NCI-H146 treated with DMSO at 0.1 percent for 48 hours (cell line): ENCODE measurements at regions not wholly inside any gene's neighbourhood (a gene's known extent, or its start where the extent isn't known, plus 50 kb on each side); places are given as distances from the start of the nearest gene placed in this dataset.

Source experiments
- DNase-seq: peaks from one replicate; lab custom pipeline; 2025; ENCODE audit not compliant: unreplicated experiment; lab: John Stamatoyannopoulos, UW

- DNase-seq = no peak
Measured at GRCh38 chr13:22049384-22049783, 378.5 kb downstream of the FGF9 start.

DNA sequence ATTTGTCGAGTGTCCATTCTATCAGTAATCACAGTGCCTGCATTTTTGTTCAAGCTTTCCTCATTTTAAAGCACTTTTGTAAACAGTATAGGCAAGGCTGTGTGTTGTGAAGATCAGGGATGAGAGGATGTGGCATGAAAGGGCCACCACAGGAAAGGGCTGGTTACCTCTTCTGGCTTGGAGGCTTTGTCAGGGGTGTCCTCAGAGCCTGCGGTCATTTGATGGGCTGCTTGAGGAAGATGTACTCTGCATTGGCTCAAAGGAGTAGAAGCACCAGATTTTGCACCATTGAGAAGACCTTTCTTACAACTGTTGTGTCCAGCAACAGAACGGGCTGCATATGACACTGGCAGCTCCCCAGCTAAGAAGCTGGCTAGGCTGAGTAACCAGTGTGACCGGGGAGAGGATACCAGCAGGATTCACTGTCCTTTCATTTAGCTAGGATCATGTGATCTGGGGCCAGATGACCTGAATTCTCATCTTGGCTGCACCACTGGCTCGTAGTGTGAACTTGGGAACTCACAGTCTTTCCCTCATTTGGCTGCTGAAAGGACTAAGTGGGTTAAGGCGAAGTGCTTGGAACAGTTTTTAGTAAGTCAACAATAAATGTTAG is 380.2 kb downstream of the FGF9 start:
- DNase-seq = no peak

- DNase-seq = no peak
Measured at GRCh38 chr13:22053053-22053452, 382.2 kb downstream of the FGF9 start.

GRCh38 chr13:22055259-22055658 is 384.4 kb downstream of the FGF9 start:
- DNase-seq = no peak

DNA sequence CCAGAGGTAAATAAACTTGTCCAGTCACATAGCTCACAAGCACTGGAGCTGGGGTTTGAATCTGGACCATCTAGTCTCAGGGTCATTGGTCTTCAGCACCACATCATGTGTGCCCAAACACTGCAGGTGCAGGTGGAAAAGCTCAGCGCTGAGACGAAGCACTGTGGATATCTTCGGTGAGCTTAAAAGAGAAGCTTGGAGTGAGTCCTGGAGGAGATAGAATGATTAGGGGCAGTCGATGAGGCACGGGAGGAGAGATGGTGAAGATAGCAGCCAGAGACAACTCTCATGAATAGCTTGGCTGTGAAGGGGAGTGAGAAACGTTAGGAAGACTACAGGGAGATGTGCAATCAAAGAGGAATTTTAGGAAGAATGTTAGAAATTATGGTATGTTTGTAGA is 389.3 kb downstream of the FGF9 start:
- no peak for DNase-seq

GRCh38 chr13:22061371-22061805 is 390.5 kb downstream of the FGF9 start:
- DNase-seq = no peak

DNA sequence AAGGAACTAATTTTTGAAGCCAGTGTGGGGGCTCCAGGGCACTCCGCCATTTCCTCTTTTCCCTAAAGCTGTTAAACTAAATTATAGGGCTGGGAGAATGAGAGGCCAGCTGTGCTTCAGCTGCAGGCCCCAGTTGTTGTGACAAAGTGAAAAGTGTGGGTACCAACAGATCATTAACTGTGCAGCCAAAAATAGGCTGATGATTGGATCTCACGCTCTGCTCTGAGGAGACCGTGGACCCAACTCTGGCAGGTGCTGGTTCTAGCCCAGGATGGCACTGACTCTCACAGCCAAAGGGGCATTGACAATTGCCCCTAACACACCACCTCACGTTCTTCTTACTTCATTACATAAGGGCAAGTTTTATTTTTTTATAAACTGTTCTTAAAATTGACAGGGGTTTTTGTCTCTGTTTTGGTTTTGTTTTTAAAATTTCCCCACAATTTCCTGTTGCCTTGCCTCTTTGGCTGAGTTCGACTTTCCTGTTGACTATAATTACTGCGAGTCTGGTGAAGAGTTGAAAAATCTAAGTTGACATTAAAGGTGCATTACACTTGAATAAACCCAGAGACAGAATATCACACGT is 391.0 kb downstream of the FGF9 start:
- no peak for DNase-seq

DNA sequence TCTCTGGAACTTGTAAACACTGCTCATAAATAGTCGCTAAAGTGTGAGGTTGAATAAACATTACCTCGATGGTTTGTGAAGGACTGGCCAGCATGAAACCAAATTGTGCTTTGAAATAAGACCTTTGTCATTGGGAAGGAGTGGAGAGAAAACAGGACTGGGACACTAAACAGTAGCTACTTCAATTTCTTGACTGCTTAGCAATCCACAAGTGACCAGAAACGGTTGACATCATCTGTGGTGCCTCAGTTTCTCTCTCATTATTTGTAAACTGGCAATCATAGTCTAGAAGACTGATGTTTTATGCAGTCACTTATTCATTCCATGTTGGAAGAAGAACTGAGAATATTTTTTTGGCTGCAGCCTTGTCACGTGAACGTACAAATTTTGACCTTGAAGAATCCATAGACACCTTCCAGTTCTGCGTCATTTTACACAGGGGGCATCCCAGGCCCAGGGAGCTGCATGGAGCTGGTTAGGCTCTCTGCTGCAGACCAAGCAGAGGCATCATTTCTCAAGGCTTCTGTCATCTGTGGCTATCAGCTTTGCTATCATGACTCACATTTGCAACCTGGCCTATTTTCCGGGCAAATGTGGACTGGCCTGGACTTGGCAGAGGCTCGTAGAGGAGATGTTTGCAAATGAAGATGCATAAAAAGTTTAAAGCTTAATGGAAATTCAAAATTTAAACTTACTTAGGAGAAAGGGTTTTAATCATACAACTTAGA is 391.8 kb downstream of the FGF9 start:
- no peak for DNase-seq

DNA sequence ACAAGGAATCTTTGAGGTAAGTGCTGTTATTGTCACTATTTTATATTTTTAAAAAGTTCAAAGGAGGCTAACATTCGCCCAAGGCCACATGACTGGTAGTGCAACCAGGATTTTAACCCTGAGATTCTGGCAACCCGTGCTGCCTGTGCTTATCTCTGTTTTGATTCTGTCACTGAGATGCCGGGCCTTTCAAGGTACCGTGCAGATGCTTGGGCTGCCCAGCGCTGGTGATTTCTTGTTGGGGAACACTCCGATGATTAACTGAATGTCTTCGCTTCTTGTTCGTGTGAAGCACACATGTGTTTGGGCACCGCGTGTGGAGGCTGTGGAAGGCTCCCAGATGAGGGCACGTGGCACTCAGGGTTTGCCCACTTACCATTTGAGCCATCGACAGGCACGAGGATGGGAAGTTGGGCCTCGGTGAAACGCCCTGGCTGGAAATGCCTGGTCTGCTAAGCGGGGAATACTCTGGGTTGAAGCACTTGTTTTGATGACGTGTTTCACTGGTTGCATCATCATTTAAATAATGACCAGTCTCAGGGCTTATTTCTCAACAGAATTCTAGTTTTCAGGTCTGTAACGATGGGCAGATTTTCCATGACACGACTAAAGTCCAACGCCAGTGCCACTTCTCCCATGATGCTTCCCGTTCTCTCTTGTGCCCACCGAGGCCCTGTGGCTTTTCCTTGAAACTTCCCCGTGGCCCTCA is 392.7 kb downstream of the FGF9 start:
- no peak for DNase-seq

DNA sequence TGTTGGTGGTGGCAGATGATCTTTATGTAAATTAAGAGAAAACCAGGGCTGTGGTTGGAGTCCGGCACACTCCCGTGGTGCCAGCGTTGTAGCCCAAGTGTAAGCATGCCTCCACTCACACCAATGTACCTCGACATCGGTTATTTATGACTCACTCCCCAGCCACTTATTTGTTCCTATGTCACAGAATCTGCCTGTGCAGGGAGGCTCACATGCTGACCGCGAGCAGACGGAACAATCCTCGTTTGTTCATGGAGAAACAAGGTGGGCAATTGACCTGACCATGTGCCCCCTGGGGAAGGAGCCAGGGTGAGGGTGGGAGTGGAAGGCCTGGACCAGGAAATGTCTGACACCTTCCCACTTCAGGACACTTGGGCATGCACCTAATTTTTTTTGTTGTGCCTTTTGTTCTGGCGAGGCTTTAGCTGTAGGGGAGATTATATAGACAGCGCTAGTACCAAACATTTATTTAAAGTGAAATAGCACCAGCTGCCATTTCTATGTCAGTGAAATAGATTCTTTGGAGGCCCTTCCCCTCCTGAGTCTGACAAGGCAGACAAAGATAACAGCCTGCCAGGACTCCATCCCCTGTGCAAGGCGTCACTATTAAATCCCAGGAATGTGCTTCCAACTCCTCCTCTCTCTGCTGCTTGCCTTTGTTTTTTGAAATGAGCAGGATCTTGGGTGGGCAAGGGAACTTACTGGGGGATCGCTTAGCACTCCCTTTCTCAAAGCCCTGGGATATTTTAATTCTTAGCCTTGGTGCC is 394.2 kb downstream of the FGF9 start:
- DNase-seq = no peak

DNA sequence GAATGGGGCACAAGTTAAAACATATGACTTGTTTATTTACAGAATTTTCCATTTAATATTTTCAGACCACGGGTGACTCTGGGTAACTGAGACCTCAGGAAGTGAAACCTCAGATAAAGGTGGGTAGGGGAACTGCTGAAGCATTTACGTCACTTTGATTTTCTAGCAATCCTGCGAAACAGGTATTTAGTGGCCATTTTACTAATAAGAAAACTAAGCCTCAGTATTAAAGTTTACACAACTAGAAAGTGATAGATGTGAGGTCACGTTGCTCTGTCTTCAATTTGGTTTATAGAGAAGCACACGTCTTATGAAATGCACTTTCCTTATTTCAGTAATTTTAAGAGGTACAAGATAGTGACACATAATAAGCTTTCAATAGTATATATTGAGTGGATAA is 402.8 kb downstream of the FGF9 start:
- no peak for DNase-seq

GRCh38 chr13:22074403-22074802 is 403.5 kb downstream of the FGF9 start:
- DNase-seq = no peak

DNA sequence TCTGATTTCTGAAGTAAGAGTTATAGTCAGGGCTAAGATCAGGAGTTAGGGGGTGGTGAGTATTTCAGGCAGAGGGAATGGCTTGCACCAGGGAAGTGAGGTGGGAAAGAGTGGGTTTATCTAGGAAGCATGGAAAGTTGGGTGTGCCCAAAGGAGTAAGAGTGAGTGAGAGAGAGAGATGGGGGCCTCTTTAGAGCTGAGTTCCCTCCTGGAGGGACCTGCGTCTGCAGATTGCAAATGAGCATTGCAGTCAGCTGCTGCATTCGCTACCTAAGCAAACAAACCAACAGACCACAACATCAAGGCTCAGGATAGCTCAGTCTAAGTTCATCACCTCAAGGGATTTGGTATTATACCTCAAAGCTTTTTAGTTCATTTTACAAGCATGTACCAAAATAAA is 405.8 kb downstream of the FGF9 start:
- no peak for DNase-seq

DNA sequence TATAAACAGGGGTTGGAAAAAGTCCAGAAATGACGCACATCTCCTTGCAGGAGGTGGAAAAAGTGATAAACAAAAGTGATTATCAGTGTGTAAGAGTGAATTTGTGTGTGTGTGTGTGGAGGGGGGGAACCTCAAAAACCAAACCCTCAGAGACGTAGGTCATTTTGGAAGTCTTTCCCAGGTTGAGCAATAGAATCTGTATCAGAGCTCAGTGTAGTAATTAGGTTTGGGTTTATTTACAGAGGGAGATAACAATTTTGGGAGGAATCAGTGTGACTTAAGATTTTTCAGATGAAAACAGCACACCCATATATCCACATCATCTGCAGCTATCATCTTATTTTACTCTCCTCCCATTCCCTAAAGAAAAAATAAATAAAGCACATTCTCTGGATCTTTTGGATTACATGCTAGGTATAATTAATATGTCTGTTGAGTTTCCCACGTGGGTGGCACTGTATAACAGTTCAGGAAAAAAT is 406.4 kb downstream of the FGF9 start:
- no peak for DNase-seq

DNA sequence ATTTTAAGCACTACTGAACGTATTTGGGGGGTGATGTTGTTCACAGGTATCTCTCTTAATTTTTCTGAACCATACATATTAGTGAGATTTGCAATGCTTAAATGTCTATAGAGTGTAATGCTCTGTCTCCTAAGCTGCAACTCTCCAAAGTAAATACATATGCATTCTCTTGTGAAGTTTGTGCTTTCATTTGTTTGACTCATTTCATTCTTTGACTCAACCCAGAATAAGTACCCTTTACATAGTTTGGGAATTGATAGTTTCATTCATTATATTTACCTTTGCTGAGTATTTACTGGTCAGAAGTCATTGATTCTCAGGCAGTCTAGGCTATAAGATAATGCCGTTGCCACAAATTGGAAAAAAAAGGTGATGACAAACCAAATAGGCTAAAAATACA is 406.9 kb downstream of the FGF9 start:
- no peak for DNase-seq

DNA sequence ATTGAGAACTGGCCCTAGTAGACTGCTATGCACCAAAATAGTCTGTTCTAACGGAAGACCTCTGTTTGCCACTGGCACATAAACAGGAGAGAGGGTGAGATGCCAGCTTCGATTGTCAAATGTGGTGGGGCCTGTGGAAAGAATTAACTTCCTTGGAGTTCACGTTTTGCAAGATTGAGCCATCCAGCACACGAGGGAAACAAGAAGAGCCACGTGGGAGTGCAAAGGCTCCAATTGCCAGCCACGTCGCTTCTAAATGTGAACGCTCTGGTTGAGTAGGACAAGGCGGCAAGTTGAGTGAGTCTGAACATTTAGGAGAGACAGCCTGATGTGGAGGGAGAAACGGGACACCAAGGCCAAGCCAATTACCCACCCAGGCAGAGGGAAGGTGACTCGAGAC is 409.1 kb downstream of the FGF9 start:
- DNase-seq = no peak

GRCh38 chr13:22080832-22081231 is 410.0 kb downstream of the FGF9 start:
- no peak for DNase-seq

DNA sequence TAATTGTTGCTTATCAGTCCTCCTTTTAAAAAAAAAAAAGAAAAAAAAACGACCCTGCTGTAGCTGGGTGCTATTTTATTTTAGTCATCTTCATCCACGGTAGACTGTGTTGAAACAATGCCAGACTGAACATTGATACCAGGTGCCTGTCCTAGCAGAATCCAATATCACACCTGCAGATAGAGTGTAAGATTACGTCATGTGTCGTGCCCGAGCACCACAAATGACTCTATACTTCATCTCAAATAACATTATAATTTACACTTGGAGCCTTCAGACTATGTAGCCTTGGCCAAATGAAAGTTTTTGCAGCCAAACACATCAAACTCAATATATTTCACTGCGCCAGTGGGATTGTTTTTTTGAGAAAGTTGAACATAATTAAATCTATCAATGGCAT is 410.6 kb downstream of the FGF9 start:
- no peak for DNase-seq

GRCh38 chr13:22082030-22082429 is 411.2 kb downstream of the FGF9 start:
- DNase-seq = no peak

DNA sequence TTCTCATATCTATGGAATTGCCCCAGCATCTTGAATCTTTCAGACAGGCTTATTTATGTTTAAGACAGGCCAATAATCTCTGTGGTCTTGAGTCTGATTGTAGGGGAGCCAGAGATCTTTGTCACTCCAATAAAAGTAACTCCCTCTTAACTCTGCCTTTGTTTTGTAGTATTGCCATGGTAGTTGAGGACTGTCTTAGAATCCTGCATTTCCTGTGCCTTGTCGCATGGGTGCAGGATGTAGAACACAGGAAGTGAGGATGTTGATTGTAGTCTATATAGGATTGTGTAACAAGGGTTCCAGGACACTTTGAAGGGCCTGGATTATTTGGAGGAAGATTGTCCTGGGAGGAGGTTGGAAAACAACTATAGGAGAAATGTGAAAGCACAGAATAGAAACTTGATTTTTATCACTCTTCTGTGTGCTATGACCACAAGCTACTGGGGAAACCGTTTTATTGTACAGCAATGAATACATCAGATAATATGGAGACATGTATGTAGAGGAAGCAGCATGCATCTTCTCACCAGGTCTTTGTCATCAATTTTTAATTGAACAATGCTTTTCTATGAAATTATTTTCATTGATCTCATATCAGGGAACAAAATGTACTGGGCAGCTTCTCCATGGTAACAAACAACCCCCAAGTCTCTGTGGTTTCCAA is 411.7 kb downstream of the FGF9 start:
- no peak for DNase-seq

DNA sequence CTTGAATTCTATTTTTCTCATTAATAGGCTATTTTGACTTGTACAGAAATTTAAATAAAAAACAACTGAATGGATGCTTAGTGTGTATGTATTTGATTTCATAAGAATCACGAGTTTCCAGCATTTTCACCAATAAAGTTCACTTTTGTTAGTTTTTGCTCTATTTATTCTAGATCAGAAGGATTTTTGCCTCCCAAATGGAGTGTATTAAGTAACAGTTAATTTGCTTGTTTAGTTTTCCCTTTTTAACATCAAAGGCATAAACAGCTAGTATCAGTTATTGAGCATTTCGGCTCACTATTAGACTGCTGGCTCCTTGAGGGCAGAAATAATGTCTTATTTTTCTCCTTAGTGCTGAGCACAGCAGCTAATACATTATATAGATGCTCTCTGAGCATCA is 414.1 kb downstream of the FGF9 start:
- no peak for DNase-seq
